HepG2 (cell line): ENCODE measurements at regions not wholly inside any gene's neighbourhood (a gene's known extent, or its start where the extent isn't known, plus 50 kb on each side); places are given as distances from the start of the nearest gene placed in this dataset.

Experiments
- ATAC-seq: fragments of 200-7000 bp; cut with Tn5 transposase; 3 replicates; pipeline ENCODE4 v1.9.1; 2020; ENCODE audit warnings: mild to moderate bottlenecking, moderate library complexity
- BruUV-seq: library from RNA; stranded (reverse); fragments of 400-500 nt; replicated peaks from 2 replicates; lab custom pipeline; 2021; lab: Mats Ljungman, UMichigan
- CTCF ChIA-PET: fragments of 300-600 bp; formaldehyde crosslinking; extraction: SDS; loops from one replicate; lab custom pipeline; 2021; ENCODE audit warnings: low total read pairs, inconsistent platforms, low intra/inter-chr PET ratio; lab: Yijun Ruan, JAX
- POLR2A ChIA-PET: fragments of 350-600 bp; sonication (Branson Sonifier 250); formaldehyde crosslinking; loops from one replicate; lab custom pipeline; 2020; ENCODE audit warnings: antibody characterized with exemption, inconsistent platforms; lab: Yijun Ruan, JAX
- DNase-seq: peaks from one replicate; pipeline ENCODE4 v3.0.0-alpha.2; 2015; ENCODE audit warnings: low spot score
- FAIRE-seq: peaks from 3 replicates; lab custom pipeline; 2011; peaks lifted over from hg19 to GRCh38; lab: Jason Lieb, UNC
- H2AFZ ChIP-seq: one replicate; pipeline ENCODE4 v1.6.1; 2011; ENCODE audit warnings: low read length, inconsistent platforms
- H3K27ac ChIP-seq: fragments of 300-600 bp; 3 replicates; pipeline ENCODE4 v1.8.0; 2011; ENCODE audit warnings: mixed run types, mild to moderate bottlenecking, mixed read lengths, low read length, inconsistent platforms; ENCODE audit not compliant: insufficient read depth; ENCODE audit errors: extremely low read length
- H3K27me3 ChIP-seq, 2 experiments: fragments of 200-600 bp in 1 of 2; 2 replicates in 1 of 2; 3 replicates in 1 of 2; pipeline versions ENCODE4 v1.6.0 to v1.8.0; 2011; ENCODE audit warnings: low read length in 2 of 2, mild to moderate bottlenecking in 2 of 2, moderate library complexity in 2 of 2, inconsistent platforms in 1 of 2; ENCODE audit not compliant: insufficient read depth in 2 of 2, control insufficient read depth in 1 of 2
- H3K36me3 ChIP-seq, 2 experiments: fragments of 200-600 bp in 1 of 2; replicated peaks in 1 of 2; 2 replicates in 1 of 2; 3 replicates in 1 of 2; pipeline versions ENCODE4 v1.5.1 to v1.8.0; 2011; ENCODE audit warnings: low read length in 2 of 2, inconsistent platforms in 1 of 2; ENCODE audit not compliant: insufficient read depth in 2 of 2, control insufficient read depth in 1 of 2
- H3K4me1 ChIP-seq: 2 replicates; pipeline ENCODE4 v1.5.1; 2012; ENCODE audit warnings: low read length, inconsistent platforms; ENCODE audit not compliant: insufficient read depth
- H3K4me2 ChIP-seq: 2 replicates; pipeline ENCODE4 v1.6.0; 2011; ENCODE audit warnings: low read depth, low read length, inconsistent platforms
- H3K4me3 ChIP-seq, 3 experiments: fragments of 200-600 bp in 1 of 3; sonication (generic), shearing (Covaris generic) in 1 of 3; replicated peaks in 1 of 3; 2 replicates each; pipeline ENCODE4 v1.5.1; 2011 to 2016; ENCODE audit warnings: low read length in 3 of 3, inconsistent platforms in 2 of 3, low read depth in 2 of 3, mild to moderate bottlenecking in 2 of 3, control low read depth in 1 of 3, mixed read lengths in 1 of 3; ENCODE audit not compliant: insufficient read depth in 1 of 3
- H3K79me2 ChIP-seq: one replicate; pipeline ENCODE4 v1.6.1; 2011; ENCODE audit warnings: low read length, inconsistent platforms; ENCODE audit not compliant: insufficient read depth
- H3K9ac ChIP-seq: 2 replicates; pipeline ENCODE4 v1.6.0; 2011; ENCODE audit warnings: mild to moderate bottlenecking, low read depth, low read length, inconsistent platforms; ENCODE audit not compliant: insufficient read depth
- H3K9me3 ChIP-seq: 2 replicates; pipeline ENCODE4 v1.5.1; 2012; ENCODE audit warnings: mild to moderate bottlenecking, low read length
- H4K20me1 ChIP-seq: 2 replicates; pipeline ENCODE4 v1.6.0; 2011; ENCODE audit warnings: inconsistent platforms, mild to moderate bottlenecking, low read length, moderate library complexity; ENCODE audit not compliant: insufficient read depth
- AKAP8 ChIP-seq: sonication (generic); formaldehyde crosslinking; IDR thresholded peaks from 2 replicates; pipeline ENCODE4 v1.5.1; 2020; ENCODE audit warnings: mild to moderate bottlenecking, missing genetic modification reagents
- MEIS1 ChIP-seq: sonication (generic); formaldehyde crosslinking; IDR thresholded peaks from 2 replicates; pipeline ENCODE4 v1.9.0; 2021; ENCODE audit warnings: mild to moderate bottlenecking, missing genetic modification reagents, moderate library complexity, borderline replicate concordance
- POLR2AphosphoS2 ChIP-seq: IDR thresholded peaks from 2 replicates; pipeline ENCODE4 v1.6.1; 2011; ENCODE audit warnings: low read depth, low read length, improper control_type of control experiment
- RELA ChIP-seq: sonication (generic); formaldehyde crosslinking; IDR thresholded peaks from 2 replicates; pipeline ENCODE4 v1.4.0; 2020; ENCODE audit warnings: missing genetic modification reagents
- SSRP1 ChIP-seq: IDR thresholded peaks from 2 replicates; pipeline ENCODE4 v1.6.1; 2016; ENCODE audit warnings: control low read depth
- TAF15 ChIP-seq: fragments of 200-400 bp; formaldehyde crosslinking; IDR thresholded peaks from one replicate; pipeline ENCODE4 v1.6.1; 2018; ENCODE audit warnings: mild to moderate bottlenecking, low read depth, low read length; ENCODE audit not compliant: poor library complexity, severe bottlenecking
- U2AF1 ChIP-seq: fragments of 200-400 bp; formaldehyde crosslinking; optimal IDR thresholded peaks from 2 replicates; pipeline ENCODE3; 2017; ENCODE audit warnings: mild to moderate bottlenecking, low read depth, low read length
- ZBTB4 ChIP-seq: sonication (generic); formaldehyde crosslinking; IDR thresholded peaks from 2 replicates; pipeline ENCODE4 v1.4.0; 2020; ENCODE audit warnings: missing genetic modification reagents, mild to moderate bottlenecking, borderline replicate concordance
- ZBTB7A ChIP-seq: sonication (generic); formaldehyde crosslinking; IDR thresholded peaks from 2 replicates; pipeline ENCODE4 v1.8.0; 2022; ENCODE audit warnings: mild to moderate bottlenecking, missing genetic modification reagents
- ZNF10 ChIP-seq: sonication (generic); formaldehyde crosslinking; IDR thresholded peaks from 2 replicates; pipeline ENCODE4 v1.4.0; 2020; ENCODE audit warnings: mild to moderate bottlenecking, low read depth, missing genetic modification reagents, borderline replicate concordance
- ZNF501 ChIP-seq: sonication (generic); formaldehyde crosslinking; IDR thresholded peaks from 2 replicates; pipeline ENCODE4 v1.5.1; 2020; ENCODE audit warnings: mild to moderate bottlenecking, moderate library complexity, missing genetic modification reagents
- WGBS: methylation state at CpG from one replicate; pipeline ENCODE4 v1.1.6; 2017; ENCODE audit warnings: low lambda C conversion rate; 5-methylcytosine and 5-hydroxymethylcytosine counted together
- in situ Hi-C: cut with HindIII; loops from 2 replicates; pipeline ENCODE4 v1.10.0; 2017; ENCODE audit warnings: low pct_unique_long_range_greater_than_20kb; ENCODE audit not compliant: extremely low pct_ligation_motif_present
- intact Hi-C: fragments of 100-400 bp; cut with micrococcal nuclease; formaldehyde crosslinking; loops from one replicate; pipeline ENCODE4 v1.10.0; 2022; ENCODE audit not compliant: unreplicated experiment

GRCh38 chr17:65332779-65333178 is 195.6 kb downstream of the RGS9 start:
- no peaks in the 10 kb centered on the region for H4K20me1 ChIP-seq
- H3K4me3 ChIP-seq, result no peak overlapping the region
- no peaks in the 10 kb centered on the region for H3K4me1 ChIP-seq
- no peak for FAIRE-seq
- no peak overlapping the region for H3K4me2 ChIP-seq
- H3K36me3 ChIP-seq, result no peaks in the 10 kb centered on the region
- no peak for DNase-seq
- H2AFZ ChIP-seq, result no peak overlapping the region
- H3K27ac ChIP-seq, result no peak overlapping the region
- ChIA-PET POLR2A (no interaction called here), CTCF (no interaction called here)
- peaks cover 0 to 6% of the 10 kb centered on the region in 2 experiments; a peak in 1 of 5 replicates for H3K27me3 ChIP-seq
- TF ChIP-seq U2AF1 (no peak), SSRP1 (CRISPR knock-in tag) (no peak), RELA (no peak)
- intact Hi-C loops, result no loop called here
- no peaks in the 10 kb centered on the region for H3K9me3 ChIP-seq
- no peaks in the 10 kb centered on the region for H3K79me2 ChIP-seq
- BruUV-seq, result no TSS peak
- H3K9ac ChIP-seq, result no peak overlapping the region
- WGBS, result 5% methylated on average over 3 of the region's 3 CpGs
- ATAC-seq, result no peak
- in situ Hi-C loops, result no loop called here

- ATAC-seq, result no peak
- H2AFZ ChIP-seq, result no peak overlapping the region
- no TSS peak for BruUV-seq
- H3K4me1 ChIP-seq, result no peaks in the 10 kb centered on the region
- 0% methylated on average over 1 of the region's 1 CpG for WGBS
- no peak overlapping the region for H3K4me3 ChIP-seq
- H3K27me3 ChIP-seq, result peaks cover 0 to 6% of the 10 kb centered on the region in 2 experiments; a peak in 1 of 5 replicates
- no peak for FAIRE-seq
- no peaks in the 10 kb centered on the region for H3K79me2 ChIP-seq
- H3K9me3 ChIP-seq, result no peaks in the 10 kb centered on the region
- no peak for DNase-seq
- H4K20me1 ChIP-seq, result no peaks in the 10 kb centered on the region
- H3K4me2 ChIP-seq, result no peak overlapping the region
- in situ Hi-C loops, result no loop called here
- no peak overlapping the region for H3K9ac ChIP-seq
- ChIA-PET CTCF (no interaction called here), POLR2A (no interaction called here)
- no peaks in the 10 kb centered on the region for H3K36me3 ChIP-seq
- no peak overlapping the region for H3K27ac ChIP-seq
- intact Hi-C loops, result no loop called here
- TF ChIP-seq ZNF10 (CRISPR knock-in tag) (no peak), POLR2AphosphoS2 (no peak), MEIS1 (CRISPR knock-in tag) (no peak), ZBTB4 (CRISPR knock-in tag) (no peak), TAF15 (no peak), AKAP8 (no peak), ZBTB7A (no peak), ZNF501 (CRISPR knock-in tag) (no peak)
These were observed 195.2 kb downstream of the RGS9 start for GRCh38 chr17:65332375-65332774.
